GM12892 (cell line): ENCODE measurements at regions not wholly inside any gene's neighbourhood (a gene's known extent, or its start where the extent isn't known, plus 50 kb on each side); places are given as distances from the start of the nearest gene placed in this dataset.

Experiments used
- POLR2A ChIP-seq: IDR thresholded peaks from 2 replicates; pipeline ENCODE4 v1.6.1; 2011; ENCODE audit warnings: low read depth, low read length, control low read depth
- POLR2AphosphoS5 ChIP-seq: IDR thresholded peaks from 2 replicates; pipeline ENCODE4 v1.6.1; 2011; ENCODE audit warnings: low read depth, low read length, control low read depth

DNA sequence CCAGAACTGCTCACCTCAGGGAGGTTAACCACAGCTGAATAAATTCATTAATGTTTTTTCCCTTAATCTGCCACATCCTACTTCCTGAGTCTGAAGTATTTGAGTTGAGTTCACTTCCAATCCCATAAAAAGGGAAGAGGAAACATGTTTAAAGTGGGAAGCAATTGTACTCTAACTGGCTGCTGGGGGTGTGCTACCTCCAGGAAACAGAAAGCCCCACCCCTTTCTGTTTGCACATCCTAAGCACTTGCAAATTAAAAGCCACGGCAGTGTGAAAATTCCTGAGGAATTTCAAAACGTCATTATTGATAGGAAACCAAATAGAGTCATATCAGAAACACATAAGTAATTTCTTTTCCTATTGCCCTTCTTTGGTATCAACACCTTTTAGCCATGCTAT lies 307.0 kb upstream of the NR5A2 start:
- TF ChIP-seq POLR2AphosphoS5 (no peak), POLR2A (no peak)
